ENCODE measurements at regions not wholly inside any gene's neighbourhood (a gene's known extent, or its start where the extent isn't known, plus 50 kb on each side); places are given as distances from the start of the nearest gene placed in this dataset.

DNA sequence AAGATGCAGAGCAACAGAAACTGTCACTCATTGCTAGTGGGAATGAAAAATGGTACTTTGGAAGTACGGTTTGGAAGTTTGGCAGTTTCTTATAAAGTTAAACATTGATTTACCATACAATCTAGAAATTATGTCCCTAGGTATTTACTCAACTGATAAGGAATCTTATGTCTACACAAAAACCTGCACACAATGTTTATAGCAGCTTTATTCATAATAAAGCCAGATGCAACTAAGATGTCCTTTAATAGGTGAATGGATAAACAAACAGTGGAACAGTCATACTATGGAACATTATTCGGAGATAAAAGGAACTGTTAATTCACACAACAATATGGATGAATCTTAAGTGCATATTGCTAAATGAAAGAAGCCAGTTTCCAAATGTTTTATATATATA is 96.2 kb upstream of the SIRPA start:
- Histone ChIP-seq H4K20me1 (ENCODE audit: control insufficient read depth, extremely low read depth, insufficient read depth, low read length) (no peaks in the 10 kb centered on the region), H3K36me3 (ENCODE audit: control insufficient read depth, insufficient read depth, low read length) (no peaks in the 10 kb centered on the region)
- TF ChIP-seq CTCF (conservative IDR thresholded peaks at IDR 0.05 in 1 of 2, IDR thresholded peaks at IDR 0.05 in 1 of 2; ENCODE audit: low read depth in 1 of 2, low read length in 2 of 2) (no peak), EZH2 (IDR thresholded peaks at IDR 0.05; ENCODE audit: low read length, missing control alignments) (no peak)

GRCh38 chr20:1793821-1794220 is 101.4 kb upstream of the SIRPA start:
- Histone ChIP-seq H3K9ac (ENCODE audit: insufficient read depth, low read length) (no peak overlapping the region), H3K4me3 (replicated peaks in 1 of 4; ENCODE audit: control extremely low read depth in 1 of 4, insufficient read depth in 1 of 4, low read depth in 3 of 4, low read length in 4 of 4) (no peak overlapping the region), H2AFZ (ENCODE audit: low read length) (no peak overlapping the region), H3K79me2 (ENCODE audit: control insufficient read depth, insufficient read depth, low read length) (no peaks in the 10 kb centered on the region), H3K4me1 (ENCODE audit: control insufficient read depth, extremely low read depth, insufficient read depth, low read length) (no peaks in the 10 kb centered on the region), H3K27me3 (ENCODE audit: control insufficient read depth, insufficient read depth, low read length) (peaks cover 21% of the 10 kb centered on the region), H3K36me3 (ENCODE audit: control insufficient read depth, insufficient read depth, low read length) (no peaks in the 10 kb centered on the region), H4K20me1 (ENCODE audit: control insufficient read depth, extremely low read depth, insufficient read depth, low read length) (no peaks in the 10 kb centered on the region), H3K27ac (ENCODE audit: insufficient read depth, low read length) (no peak overlapping the region), H3K4me2 (ENCODE audit: extremely low read depth, insufficient read depth, low read length) (no peak overlapping the region), H3K9me3 (ENCODE audit: control insufficient read depth, insufficient read depth, low read depth, low read length) (no peaks in the 10 kb centered on the region)
- no peak for DNase-seq (ENCODE audit: low read depth in 2 of 2)
- TF ChIP-seq EZH2 (IDR thresholded peaks at IDR 0.05; ENCODE audit: low read length, missing control alignments) (no peak), CTCF (conservative IDR thresholded peaks at IDR 0.05 in 1 of 2, IDR thresholded peaks at IDR 0.05 in 1 of 2; ENCODE audit: low read depth in 1 of 2, low read length in 2 of 2) (no peak)

More for the DNA sequence above, 96.2 kb upstream of the SIRPA start:
- H3K79me2 ChIP-seq (ENCODE audit: control insufficient read depth, insufficient read depth, low read length) = no peaks in the 10 kb centered on the region
- no peaks in the 10 kb centered on the region for H3K27me3 ChIP-seq (ENCODE audit: control insufficient read depth, insufficient read depth, low read length)
- no peak overlapping the region for H3K9ac ChIP-seq (ENCODE audit: insufficient read depth, low read length)
- H3K27ac ChIP-seq (ENCODE audit: insufficient read depth, low read length) = no peak overlapping the region
- peaks cover 4% of the 10 kb centered on the region for H3K4me1 ChIP-seq (ENCODE audit: control insufficient read depth, extremely low read depth, insufficient read depth, low read length)
- no peak overlapping the region for H3K4me3 ChIP-seq (replicated peaks in 1 of 4; ENCODE audit: control extremely low read depth in 1 of 4, insufficient read depth in 1 of 4, low read depth in 3 of 4, low read length in 4 of 4)
- no peak overlapping the region for H3K4me2 ChIP-seq (ENCODE audit: extremely low read depth, insufficient read depth, low read length)
- no peak for DNase-seq (ENCODE audit: low read depth in 2 of 2)
- no peaks in the 10 kb centered on the region for H3K9me3 ChIP-seq (ENCODE audit: control insufficient read depth, insufficient read depth, low read depth, low read length)
- H2AFZ ChIP-seq (ENCODE audit: low read length) = no peak overlapping the region

DNA sequence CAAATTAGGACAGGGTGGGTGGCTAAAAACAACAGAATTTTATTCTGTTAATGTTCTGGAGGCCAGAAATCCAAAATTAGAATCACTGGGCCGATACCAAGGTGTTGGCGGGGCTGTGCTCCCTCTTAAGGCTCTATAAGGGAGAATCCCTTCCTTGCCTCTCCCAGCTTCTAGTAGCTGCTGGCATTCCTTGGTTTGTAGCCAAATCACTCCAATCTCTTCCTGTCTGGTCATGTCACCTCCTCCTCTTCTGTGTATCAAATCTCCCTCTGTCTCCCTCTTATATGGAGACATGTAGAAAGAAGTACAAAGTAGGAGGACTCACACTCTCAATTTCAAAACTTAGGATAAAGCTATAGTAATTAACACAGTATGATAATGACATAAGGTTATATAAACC is 102.9 kb upstream of the SIRPA start:
- no peak overlapping the region for H3K4me2 ChIP-seq (ENCODE audit: extremely low read depth, insufficient read depth, low read length)
- DNase-seq (ENCODE audit: low read depth in 2 of 2) = no peak
- H3K27me3 ChIP-seq (ENCODE audit: control insufficient read depth, insufficient read depth, low read length) = peaks cover 32% of the 10 kb centered on the region

More for the DNA sequence above, 102.9 kb upstream of the SIRPA start:
- Histone ChIP-seq H3K9me3 (ENCODE audit: control insufficient read depth, insufficient read depth, low read depth, low read length) (no peaks in the 10 kb centered on the region), H3K27ac (ENCODE audit: insufficient read depth, low read length) (no peak overlapping the region), H3K9ac (ENCODE audit: insufficient read depth, low read length) (no peak overlapping the region), H4K20me1 (ENCODE audit: control insufficient read depth, extremely low read depth, insufficient read depth, low read length) (no peaks in the 10 kb centered on the region), H3K79me2 (ENCODE audit: control insufficient read depth, insufficient read depth, low read length) (no peaks in the 10 kb centered on the region), H3K4me1 (ENCODE audit: control insufficient read depth, extremely low read depth, insufficient read depth, low read length) (no peaks in the 10 kb centered on the region), H3K36me3 (ENCODE audit: control insufficient read depth, insufficient read depth, low read length) (no peaks in the 10 kb centered on the region), H3K4me3 (replicated peaks in 1 of 4; ENCODE audit: control extremely low read depth in 1 of 4, insufficient read depth in 1 of 4, low read depth in 3 of 4, low read length in 4 of 4) (no peak overlapping the region), H2AFZ (ENCODE audit: low read length) (no peak overlapping the region)
- no peak for TF ChIP-seq EZH2 (IDR thresholded peaks at IDR 0.05; ENCODE audit: low read length, missing control alignments)
- TF ChIP-seq CTCF (conservative IDR thresholded peaks at IDR 0.05 in 1 of 2, IDR thresholded peaks at IDR 0.05 in 1 of 2; ENCODE audit: low read depth in 1 of 2, low read length in 2 of 2) = no peak

Measured in fibroblast of lung (primary cell).